Breast epithelium (tissue), 4 donors: ENCODE measurements at regions not wholly inside any gene's neighbourhood (a gene's known extent, or its start where the extent isn't known, plus 50 kb on each side); places are given as distances from the start of the nearest gene placed in this dataset.

Experiments
- DNase-seq, 2 donors: peaks; one replicate each; pipeline ENCODE4 v3.0.0-alpha.2; 2019; ENCODE audit warnings: low spot score in 2 of 2
- H3K27ac ChIP-seq, 2 donors: fragments of 200-600 bp; sonication (generic) in 1 of 2; one replicate each; pipeline ENCODE4 v1.5.1; 2016 to 2019; ENCODE audit warnings: mild to moderate bottlenecking in 1 of 2
- H3K27me3 ChIP-seq, 2 donors: fragments of 200-600 bp; sonication (generic) in 1 of 2; one replicate each; pipeline versions ENCODE4 v1.5.1 to v1.6.0; 2017 to 2019; ENCODE audit warnings: control low read depth in 1 of 2, mild to moderate bottlenecking in 1 of 2
- H3K36me3 ChIP-seq: fragments of 200-600 bp; one replicate; pipeline ENCODE4 v1.5.1; 2019
- H3K4me1 ChIP-seq, 2 donors: fragments of 200-600 bp; sonication (generic); one replicate each; pipeline ENCODE4 v1.5.1; 2016 to 2019; ENCODE audit warnings: control low read depth in 1 of 2
- H3K4me3 ChIP-seq, 3 donors: fragments of 200-600 bp; sonication (generic); 1 replicate in 2 of 3; 2 replicates in 1 of 3; pipeline ENCODE4 v1.5.1; 2016 to 2019; ENCODE audit warnings: mild to moderate bottlenecking in 3 of 3, moderate library complexity in 2 of 3
- H3K9me3 ChIP-seq, 2 donors: fragments of 200-600 bp; sonication (generic) in 1 of 2; one replicate each; pipeline ENCODE4 v1.5.1; 2016 to 2019; ENCODE audit warnings: control low read depth in 1 of 2
- POLR2A ChIP-seq: fragments of 450-650 bp; IDR thresholded peaks from one replicate; pipeline ENCODE4 v1.6.1; 2016; ENCODE audit warnings: antibody characterized with exemption, mild to moderate bottlenecking, moderate library complexity
- POLR2AphosphoS5 ChIP-seq, 3 donors: sonication (generic); formaldehyde crosslinking; IDR thresholded peaks; one replicate each; pipeline ENCODE4 v1.6.1; 2017; ENCODE audit warnings: antibody characterized with exemption in 3 of 3
- intact Hi-C: fragments of 100-400 bp; cut with DNase I; formaldehyde crosslinking; loops from one replicate; pipeline ENCODE4 v1.15.1; 2023; ENCODE audit warnings: low total_unique reads
- TF ChIP-seq, protein P1 (sequence below), 3 donors: fragments of 450-650 bp; IDR thresholded peaks; one replicate each; pipeline ENCODE4 v1.5.1; 2016 to 2017; ENCODE audit warnings: antibody characterized with exemption in 3 of 3, mild to moderate bottlenecking in 3 of 3, moderate library complexity in 3 of 3

DNA sequence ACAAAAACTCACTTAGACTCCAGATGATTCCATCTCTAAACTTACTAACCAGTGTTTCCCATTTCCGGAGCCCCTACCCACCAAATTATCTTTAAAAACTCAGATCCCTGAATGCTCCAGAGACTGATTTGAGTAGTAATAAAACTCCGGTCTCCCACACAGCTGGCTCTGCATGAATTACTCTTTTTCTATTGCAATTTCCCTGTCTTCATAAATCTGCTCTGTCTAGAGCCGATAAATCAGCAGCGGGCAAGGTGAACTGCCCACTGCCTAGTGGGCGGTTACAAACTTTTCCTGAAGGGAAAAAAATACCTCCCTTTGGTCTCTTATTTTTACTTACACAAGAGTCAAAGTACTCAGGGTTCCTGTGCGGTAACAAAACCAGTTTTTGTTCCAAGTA, 624.4 kb upstream of the RORB start:
- H3K27me3 ChIP-seq, result peaks cover 0 to 9% of the 10 kb centered on the region in 2 donors
- no peaks in the 10 kb centered on the region for H3K9me3 ChIP-seq

DNA sequence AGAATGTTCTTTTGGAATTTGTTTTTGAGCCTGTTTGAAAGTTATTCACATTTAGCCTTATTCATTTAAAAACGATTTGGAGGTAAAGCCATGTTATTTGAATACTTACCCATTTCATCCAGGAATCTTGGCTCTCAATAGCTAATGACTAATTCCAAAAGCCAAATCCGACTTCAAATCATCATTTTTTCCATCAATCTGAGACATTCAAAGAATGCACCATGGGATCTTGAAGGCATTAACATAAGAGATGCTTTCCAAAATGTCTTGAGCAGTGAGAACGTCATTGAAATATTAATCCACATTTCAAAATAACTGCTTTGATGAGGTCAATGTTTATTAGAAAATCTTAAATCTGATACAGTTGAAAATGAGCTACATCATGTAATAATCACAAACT, 617.0 kb upstream of the RORB start:
- intact Hi-C loops, result no loop called here
- TF ChIP-seq, protein P1, sequence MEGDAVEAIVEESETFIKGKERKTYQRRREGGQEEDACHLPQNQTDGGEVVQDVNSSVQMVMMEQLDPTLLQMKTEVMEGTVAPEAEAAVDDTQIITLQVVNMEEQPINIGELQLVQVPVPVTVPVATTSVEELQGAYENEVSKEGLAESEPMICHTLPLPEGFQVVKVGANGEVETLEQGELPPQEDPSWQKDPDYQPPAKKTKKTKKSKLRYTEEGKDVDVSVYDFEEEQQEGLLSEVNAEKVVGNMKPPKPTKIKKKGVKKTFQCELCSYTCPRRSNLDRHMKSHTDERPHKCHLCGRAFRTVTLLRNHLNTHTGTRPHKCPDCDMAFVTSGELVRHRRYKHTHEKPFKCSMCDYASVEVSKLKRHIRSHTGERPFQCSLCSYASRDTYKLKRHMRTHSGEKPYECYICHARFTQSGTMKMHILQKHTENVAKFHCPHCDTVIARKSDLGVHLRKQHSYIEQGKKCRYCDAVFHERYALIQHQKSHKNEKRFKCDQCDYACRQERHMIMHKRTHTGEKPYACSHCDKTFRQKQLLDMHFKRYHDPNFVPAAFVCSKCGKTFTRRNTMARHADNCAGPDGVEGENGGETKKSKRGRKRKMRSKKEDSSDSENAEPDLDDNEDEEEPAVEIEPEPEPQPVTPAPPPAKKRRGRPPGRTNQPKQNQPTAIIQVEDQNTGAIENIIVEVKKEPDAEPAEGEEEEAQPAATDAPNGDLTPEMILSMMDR (IDR thresholded peaks at IDR 0.05), result no peak
- TF ChIP-seq POLR2AphosphoS5 (IDR thresholded peaks at IDR 0.05), result no peak
- TF ChIP-seq POLR2A, result no peak
- Histone ChIP-seq H3K4me3 (no peak overlapping the region), H3K27ac (no peak overlapping the region), H3K4me1 (no peaks in the 10 kb centered on the region), H3K36me3 (no peaks in the 10 kb centered on the region), H3K9me3 (no peaks in the 10 kb centered on the region), H3K27me3 (no peaks in the 10 kb centered on the region)
- no peak for DNase-seq

More for the DNA sequence above, 624.4 kb upstream of the RORB start:
- Histone ChIP-seq H3K36me3 (no peaks in the 10 kb centered on the region), H3K4me1 (no peaks in the 10 kb centered on the region), H3K27ac (no peak overlapping the region), H3K4me3 (no peak overlapping the region)
- TF ChIP-seq, protein P1 (IDR thresholded peaks at IDR 0.05), result no peak
- TF ChIP-seq POLR2AphosphoS5 (IDR thresholded peaks at IDR 0.05) (no peak), POLR2A (no peak)
- intact Hi-C loops, result no loop called here
- DNase-seq, result no peak

DNA sequence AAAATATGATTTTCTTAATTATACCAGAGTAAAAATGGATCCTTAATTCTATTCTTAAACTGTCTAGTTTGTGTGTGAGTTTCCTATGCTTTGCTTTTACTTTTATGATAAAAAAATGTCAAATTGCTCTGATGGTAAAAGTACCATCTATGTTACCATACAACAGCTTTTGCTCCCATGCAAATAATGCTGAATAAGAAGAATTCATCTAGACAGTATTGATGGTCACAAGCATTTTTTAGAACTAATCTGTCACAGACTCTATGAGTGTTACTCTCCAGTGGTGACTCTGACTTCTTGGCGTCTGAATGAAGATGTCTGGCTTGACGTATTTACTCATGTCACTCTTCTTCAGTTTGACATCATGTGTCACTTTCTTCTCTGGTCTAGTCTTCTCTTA, 608.1 kb upstream of the RORB start:
- Histone ChIP-seq H3K36me3 (no peaks in the 10 kb centered on the region), H3K9me3 (peaks cover 0 to 9% of the 10 kb centered on the region in 2 donors), H3K27me3 (no peaks in the 10 kb centered on the region), H3K4me3 (no peak overlapping the region), H3K4me1 (no peaks in the 10 kb centered on the region), H3K27ac (no peak overlapping the region)
- DNase-seq, result no peak
- intact Hi-C loops, result no loop called here
- TF ChIP-seq, protein P1 (IDR thresholded peaks at IDR 0.05), result no peak
- TF ChIP-seq POLR2A (no peak), POLR2AphosphoS5 (IDR thresholded peaks at IDR 0.05) (no peak)

DNA sequence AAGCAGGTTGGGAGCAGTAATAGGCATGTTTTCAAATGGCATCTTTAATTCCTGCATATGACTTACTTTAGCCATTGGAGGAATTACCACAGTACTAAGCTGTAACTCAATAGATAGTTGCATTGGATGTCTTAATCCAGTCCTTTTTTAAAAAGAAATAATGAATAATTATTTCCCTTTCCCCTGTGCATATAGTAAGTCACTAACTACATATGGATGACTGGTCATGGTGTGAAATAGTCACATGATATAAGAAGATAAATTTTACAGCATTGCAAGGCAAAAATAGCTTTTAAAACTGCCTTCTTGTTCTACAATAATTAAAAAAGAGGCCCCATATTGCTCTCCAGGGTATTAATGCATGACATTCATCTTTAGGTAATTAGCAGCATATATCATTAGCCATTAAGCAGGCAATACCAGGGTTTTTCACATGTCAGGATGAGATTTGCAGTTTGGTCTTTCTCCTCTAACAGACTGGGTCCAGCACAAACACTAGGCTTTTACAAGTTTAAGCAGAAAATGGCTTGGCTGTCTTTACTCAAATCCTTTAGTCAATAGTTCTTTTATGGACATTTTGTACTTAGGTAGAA, 606.4 kb upstream of the RORB start:
- no peak for DNase-seq
- Histone ChIP-seq H3K4me1 (no peaks in the 10 kb centered on the region), H3K9me3 (peaks cover 0 to 9% of the 10 kb centered on the region in 2 donors), H3K27me3 (no peaks in the 10 kb centered on the region), H3K27ac (no peak overlapping the region), H3K36me3 (no peaks in the 10 kb centered on the region), H3K4me3 (no peak overlapping the region)
- no peak for TF ChIP-seq POLR2A
- TF ChIP-seq, protein P1 (IDR thresholded peaks at IDR 0.05), result no peak
- intact Hi-C loops, result no loop called here

DNA sequence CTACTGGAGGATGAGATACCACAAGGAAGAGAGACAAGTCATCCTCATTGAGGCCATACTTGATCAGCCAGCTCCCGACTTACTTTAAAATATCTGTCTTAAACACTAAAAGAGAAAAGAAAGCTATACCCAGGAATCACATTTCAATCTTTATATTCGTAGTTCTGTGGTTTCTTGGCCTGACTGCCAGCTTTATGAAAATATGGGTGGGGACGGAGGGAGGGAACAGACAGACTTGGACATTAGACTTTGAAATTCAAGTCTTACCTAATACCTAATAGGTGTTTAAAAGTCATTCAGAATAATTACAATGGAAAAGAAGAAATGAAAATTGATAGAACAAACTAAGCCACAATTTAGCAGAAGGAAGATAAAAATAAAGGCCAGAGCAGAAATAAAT, 604.8 kb upstream of the RORB start:
- TF ChIP-seq POLR2AphosphoS5 (IDR thresholded peaks at IDR 0.05) (no peak), POLR2A (no peak)
- TF ChIP-seq, protein P1 (IDR thresholded peaks at IDR 0.05), result no peak
- Histone ChIP-seq H3K27ac (no peak overlapping the region), H3K27me3 (no peaks in the 10 kb centered on the region), H3K36me3 (no peaks in the 10 kb centered on the region), H3K9me3 (peaks cover 0 to 5% of the 10 kb centered on the region in 2 donors), H3K4me3 (no peak overlapping the region), H3K4me1 (no peaks in the 10 kb centered on the region)
- intact Hi-C loops, result no loop called here
- DNase-seq, result no peak
